B cell (primary cell): ENCODE measurements at regions not wholly inside any gene's neighbourhood (a gene's known extent, or its start where the extent isn't known, plus 50 kb on each side); places are given as distances from the start of the nearest gene placed in this dataset.

Experiments
- CTCF ChIP-seq: fragments of 200-600 bp; IDR thresholded peaks from one replicate; pipeline ENCODE4 v1.8.0; 2022; ENCODE audit warnings: antibody characterized with exemption, mild to moderate bottlenecking
- EZH2 ChIP-seq: IDR thresholded peaks from 2 replicates; pipeline ENCODE4 v1.6.1; 2012; ENCODE audit warnings: borderline replicate concordance, low read depth, mild to moderate bottlenecking, moderate library complexity, low read length; ENCODE audit not compliant: insufficient read depth, poor library complexity, severe bottlenecking

GRCh38 chr5:38138574-38138973 is 119.8 kb upstream of the EGFLAM start:
- no peak for TF ChIP-seq CTCF
- no peak for TF ChIP-seq EZH2
